GM19351 (cell line): ENCODE measurements at regions not wholly inside any gene's neighbourhood (a gene's known extent, or its start where the extent isn't known, plus 50 kb on each side); places are given as distances from the start of the nearest gene placed in this dataset.
"Not testable (repeated sequence)": the region's sequence is repeated elsewhere in the genome, so short reads cannot be mapped to it uniquely, and the experiment has no call there.

Experiments
- ATAC-seq: cut with Tn5 transposase; IDR thresholded peaks from one replicate; pipeline ENCODE4 v1.9.1; 2021; ENCODE audit warnings: mild to moderate bottlenecking, moderate library complexity; ENCODE audit not compliant: unreplicated experiment

GRCh38 chr6:11961923-11962322, 50.2 kb upstream of the HIVEP1 start:
- no peak for ATAC-seq

- ATAC-seq: no peak
Measured at GRCh38 chr6:11960909-11961779, 51.0 kb upstream of the HIVEP1 start.

GRCh38 chr6:11956781-11957180, 55.3 kb upstream of the HIVEP1 start:
- no peak for ATAC-seq

DNA sequence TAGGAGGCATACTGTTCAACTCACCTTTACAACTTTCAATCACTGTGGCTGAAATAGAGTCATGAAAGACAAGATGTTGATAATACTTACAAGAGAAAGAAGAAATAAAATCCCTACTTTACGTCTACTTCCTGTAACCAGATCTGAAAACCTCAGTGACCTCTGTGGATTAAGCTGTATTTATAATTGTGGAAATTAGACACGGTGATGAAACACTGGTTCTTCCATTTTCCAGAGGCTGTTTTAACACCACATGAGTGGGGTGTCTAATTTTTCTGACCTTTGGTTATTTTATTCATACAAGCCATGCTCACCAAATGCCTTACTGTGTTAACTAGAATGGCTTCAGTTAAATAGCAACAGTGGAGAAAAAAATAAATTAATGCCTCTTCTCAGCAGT, 58.5 kb upstream of the HIVEP1 start:
- no peak for ATAC-seq

GRCh38 chr6:11952316-11952715, 59.8 kb upstream of the HIVEP1 start:
- no peak for ATAC-seq

DNA sequence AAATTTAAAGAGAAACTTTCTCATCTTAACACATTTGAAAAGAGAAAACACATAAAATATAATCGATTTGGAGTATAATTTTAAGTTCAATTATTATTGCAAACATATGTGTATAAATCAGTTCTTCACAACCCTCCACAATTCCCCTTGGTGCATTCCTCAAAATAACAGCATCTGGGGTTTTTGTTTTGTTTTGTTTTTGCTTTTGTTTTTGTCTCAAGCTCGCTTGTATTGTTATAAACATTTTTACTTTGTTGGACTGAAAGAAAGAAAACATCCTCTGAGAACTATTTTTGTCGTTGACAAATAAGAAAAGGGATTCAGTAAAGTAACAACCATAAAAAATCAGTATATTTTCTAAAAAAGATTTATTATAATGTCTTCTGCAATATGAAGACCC, 60.2 kb upstream of the HIVEP1 start:
- ATAC-seq: no peak

DNA sequence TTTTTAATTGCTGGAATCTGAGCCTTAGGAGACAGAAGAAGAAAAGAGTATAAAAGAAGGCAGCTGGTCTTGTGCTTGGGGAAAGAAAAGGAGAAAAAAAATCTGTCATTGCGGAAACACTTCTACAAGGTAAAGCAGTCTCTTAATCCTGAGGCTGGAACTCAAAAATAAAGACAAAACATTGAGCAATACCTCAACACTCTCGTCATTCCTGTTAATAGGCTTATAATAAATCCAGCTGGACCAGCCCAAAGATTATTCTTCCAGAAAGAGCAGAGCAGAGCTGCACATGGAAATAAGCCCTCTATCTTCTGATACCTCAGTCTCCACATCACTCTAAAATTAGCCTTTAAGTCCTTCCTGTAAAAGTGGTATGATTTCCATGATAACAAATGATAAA, 62.0 kb upstream of the HIVEP1 start:
- no peak for ATAC-seq

DNA sequence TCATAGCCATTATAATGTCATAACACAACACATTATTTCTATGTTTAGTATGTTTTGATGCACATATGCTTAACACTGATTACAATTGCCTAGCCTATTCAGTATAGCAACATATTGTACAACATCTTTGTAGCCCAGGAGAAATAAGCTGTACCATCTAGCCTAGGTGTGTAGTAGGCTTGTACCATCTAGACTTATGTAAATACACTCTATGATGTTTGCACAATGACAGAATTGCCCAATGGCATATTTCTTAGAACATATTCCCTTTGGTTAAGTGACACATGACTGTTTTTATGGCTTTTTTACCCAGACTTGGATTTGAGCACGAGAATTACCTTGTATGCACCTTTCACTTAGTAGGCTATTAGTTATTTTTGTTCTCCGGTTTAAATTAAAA, 64.5 kb upstream of the HIVEP1 start:
- ATAC-seq: no peak

- no peak for ATAC-seq
Measured at GRCh38 chr6:11947063-11947462, 65.0 kb upstream of the HIVEP1 start.

DNA sequence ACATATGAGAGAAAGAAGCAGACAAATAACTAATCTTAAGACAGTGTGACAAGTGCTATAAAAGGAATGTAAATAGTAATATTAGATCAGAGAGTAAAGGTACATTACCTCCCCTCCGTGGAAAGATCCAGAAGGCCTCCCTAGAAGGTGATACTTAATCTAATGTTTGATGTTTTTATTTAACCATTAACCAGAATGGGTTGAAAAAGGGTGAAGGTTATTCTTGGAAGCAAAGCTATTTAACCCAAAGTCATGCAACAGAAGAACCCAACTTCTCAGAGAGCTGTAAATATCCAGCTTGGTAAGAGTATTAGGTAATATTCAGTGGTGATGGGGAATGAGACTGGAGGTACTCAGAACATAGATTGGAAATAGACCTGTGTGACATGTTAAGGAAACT, 68.0 kb upstream of the HIVEP1 start:
- ATAC-seq: no peak

GRCh38 chr6:11943060-11943459, 69.1 kb upstream of the HIVEP1 start:
- no peak for ATAC-seq

- ATAC-seq: no peak
Measured at GRCh38 chr6:11942185-11942864, 69.8 kb upstream of the HIVEP1 start.

GRCh38 chr6:11940532-11941166, 71.5 kb upstream of the HIVEP1 start:
- ATAC-seq: not testable (repeated sequence)

- ATAC-seq: no peak
Measured at GRCh38 chr6:11938285-11938890, 73.7 kb upstream of the HIVEP1 start.

DNA sequence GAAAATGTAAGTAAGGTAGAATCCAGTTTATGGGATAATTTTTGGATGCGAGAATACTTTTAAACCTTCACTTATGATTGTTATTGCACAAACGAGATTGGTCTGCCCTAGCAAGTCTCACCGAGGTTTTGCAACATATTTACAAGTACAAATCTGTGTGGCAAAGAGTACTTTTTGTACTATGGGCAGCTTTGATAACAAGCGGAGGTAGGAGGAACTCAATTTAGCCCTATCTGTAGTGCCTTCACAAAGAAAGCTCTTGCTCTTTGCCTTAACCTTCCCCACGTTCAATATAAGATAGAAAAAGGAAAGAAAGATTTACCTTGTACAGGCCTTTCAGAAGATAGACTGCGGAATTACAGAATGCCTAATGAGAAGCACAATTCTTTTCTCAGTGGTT, 77.5 kb upstream of the HIVEP1 start:
- ATAC-seq: no peak

DNA sequence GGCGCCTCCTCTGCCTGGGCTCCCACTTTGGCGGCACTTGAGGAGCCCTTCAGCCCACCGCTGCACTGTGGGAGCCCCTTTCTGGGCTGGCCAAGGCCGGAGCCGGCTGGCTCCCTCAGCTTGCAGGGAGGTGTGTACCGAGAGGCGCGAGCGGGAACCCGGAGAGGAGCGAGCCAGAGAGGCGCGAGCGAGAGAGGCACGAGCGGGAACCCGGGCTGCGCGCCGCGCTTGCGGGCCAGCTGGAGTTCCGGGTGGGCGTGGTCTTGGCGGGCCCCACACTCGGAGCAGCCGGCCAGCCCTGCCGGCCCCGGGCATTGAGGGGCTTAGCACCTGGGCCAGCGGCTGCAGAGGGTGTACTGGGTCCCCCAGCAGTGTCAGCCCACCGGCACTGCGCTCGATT, 79.2 kb upstream of the HIVEP1 start:
- ATAC-seq: not testable (repeated sequence)

- ATAC-seq: no peak
Measured at GRCh38 chr6:11931296-11932035, 80.6 kb upstream of the HIVEP1 start.

DNA sequence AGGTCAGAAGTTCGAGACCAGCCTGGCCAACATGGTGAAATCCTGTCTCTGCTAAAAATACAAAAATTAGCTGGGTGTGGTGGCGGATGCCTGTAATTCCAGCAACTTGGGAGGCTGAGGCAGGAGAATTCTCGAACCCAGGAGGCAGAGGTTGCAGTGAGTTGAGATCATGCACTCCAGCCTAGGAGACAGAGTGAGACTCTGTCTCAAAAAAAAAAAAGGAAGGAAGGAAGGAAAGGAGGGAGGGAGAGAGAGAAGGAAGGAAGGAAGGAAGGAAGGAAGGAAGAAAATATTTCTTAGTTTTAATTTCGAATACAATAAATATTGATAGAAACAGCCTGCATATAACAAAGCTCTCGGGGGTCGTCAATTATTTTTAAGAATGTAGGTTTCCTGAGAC, 81.3 kb upstream of the HIVEP1 start:
- not testable (repeated sequence) for ATAC-seq

GRCh38 chr6:11930240-11930639, 81.9 kb upstream of the HIVEP1 start:
- no peak for ATAC-seq

DNA sequence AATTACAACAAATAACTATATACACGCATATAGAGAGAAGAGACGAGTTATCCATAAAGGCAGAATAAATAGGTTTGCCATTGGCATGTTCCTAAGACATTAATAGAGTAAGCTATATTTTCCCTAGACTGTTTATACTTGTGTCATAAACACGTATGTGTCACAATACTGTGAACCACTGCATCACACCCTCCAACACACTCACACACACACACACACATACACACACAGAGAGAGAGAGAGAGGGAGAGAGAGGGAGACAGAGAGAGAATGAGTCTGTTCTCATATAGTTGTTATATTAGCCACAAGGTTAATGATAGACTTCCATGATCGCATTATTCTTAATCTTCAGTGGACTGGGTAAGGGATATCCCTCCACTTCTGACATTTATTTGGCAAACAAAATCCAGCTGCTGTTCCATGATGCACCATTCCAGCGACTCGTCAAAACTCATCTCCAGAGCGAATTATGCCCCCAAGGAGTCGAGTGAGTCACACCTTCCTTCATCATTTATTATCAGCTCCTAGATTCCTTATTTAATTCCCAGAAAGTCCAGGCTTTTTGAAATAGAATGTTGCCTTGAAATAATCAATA, 82.8 kb upstream of the HIVEP1 start:
- no peak for ATAC-seq
